A673 (cell line): ENCODE measurements at regions not wholly inside any gene's neighbourhood (a gene's known extent, or its start where the extent isn't known, plus 50 kb on each side); places are given as distances from the start of the nearest gene placed in this dataset.
"Not testable (repeated sequence)": the region's sequence is repeated elsewhere in the genome, so short reads cannot be mapped to it uniquely, and the experiment has no call there.

ENCODE experiments used
- BruUV-seq: library from RNA; stranded (reverse); fragments of 400-500 nt; replicated peaks from 2 replicates; lab custom pipeline; 2021; lab: Mats Ljungman, UMichigan
- CTCF ChIA-PET: fragments of 300-600 bp; sonication (Branson Sonifier 250); formaldehyde crosslinking; loops from one replicate; lab custom pipeline; 2022; ENCODE audit warnings: antibody characterized with exemption; lab: Charles Lee
- POLR2A ChIA-PET: fragments of 300-600 bp; sonication (Branson Sonifier 250); formaldehyde crosslinking; loops from one replicate; lab custom pipeline; 2022; ENCODE audit warnings: antibody characterized with exemption; ENCODE audit not compliant: low non-redundant PET; lab: Charles Lee
- DNase-seq: peaks from one replicate; pipeline ENCODE4 v3.0.0-alpha.2; 2015; ENCODE audit warnings: low spot score
- H3K27ac ChIP-seq: fragments of 200-600 bp; sonication (generic); 2 replicates; pipeline ENCODE4 v1.5.1; 2016; ENCODE audit warnings: mixed run types, low read depth, mild to moderate bottlenecking, mixed read lengths, antibody characterized with exemption, low read length; ENCODE audit not compliant: poor library complexity, severe bottlenecking
- H3K27me3 ChIP-seq: fragments of 200-600 bp; sonication (generic); replicated peaks from 2 replicates; pipeline ENCODE4 v1.6.1; 2017; ENCODE audit warnings: mixed run types, low read depth, mild to moderate bottlenecking, mixed read lengths, antibody characterized with exemption, low read length; ENCODE audit not compliant: insufficient read depth, poor library complexity
- H3K36me3 ChIP-seq: fragments of 200-600 bp; sonication (generic); 2 replicates; pipeline ENCODE4 v1.6.1; 2016; ENCODE audit warnings: mixed run types, mild to moderate bottlenecking, mixed read lengths, antibody characterized with exemption, low read length; ENCODE audit not compliant: insufficient read depth, poor library complexity, severe bottlenecking
- H3K4me1 ChIP-seq: fragments of 200-600 bp; sonication (generic); 2 replicates; pipeline ENCODE4 v1.6.1; 2017; ENCODE audit warnings: mixed run types, mild to moderate bottlenecking, mixed read lengths, antibody characterized with exemption, low read length; ENCODE audit not compliant: insufficient read depth, poor library complexity, severe bottlenecking
- H3K4me3 ChIP-seq: fragments of 200-600 bp; sonication (generic); 2 replicates; pipeline ENCODE4 v1.5.1; 2016; ENCODE audit warnings: low read depth, mixed run types, mild to moderate bottlenecking, mixed read lengths, low read length; ENCODE audit not compliant: poor library complexity, severe bottlenecking
- H3K9me3 ChIP-seq: fragments of 200-600 bp; sonication (generic); 2 replicates; pipeline ENCODE4 v1.6.1; 2016; ENCODE audit warnings: mixed run types, low read depth, mild to moderate bottlenecking, mixed read lengths, antibody characterized with exemption, low read length; ENCODE audit not compliant: poor library complexity, severe bottlenecking
- CTCF ChIP-seq: fragments of 300-800, 200-600 bp; sonication (generic); conservative IDR thresholded peaks from 2 replicates; pipeline ENCODE4 v1.5.1; 2017; ENCODE audit warnings: low read depth, mild to moderate bottlenecking, antibody characterized with exemption, low read length, moderate library complexity, mixed read lengths
- EZH2 ChIP-seq: fragments of 200-600 bp; sonication (generic); IDR thresholded peaks from 2 replicates; pipeline ENCODE4 v1.6.1; 2017; ENCODE audit warnings: borderline replicate concordance, low read depth, mild to moderate bottlenecking, mixed read lengths, antibody characterized with exemption, low read length; ENCODE audit not compliant: poor library complexity, severe bottlenecking
- intact Hi-C: fragments of 100-400 bp; cut with micrococcal nuclease; formaldehyde crosslinking; loops from one replicate; pipeline ENCODE4 v1.10.0; 2022; ENCODE audit not compliant: unreplicated experiment

- Histone ChIP-seq H3K27me3 (no peaks in the 10 kb centered on the region), H3K36me3 (no peaks in the 10 kb centered on the region), H3K4me1 (no peaks in the 10 kb centered on the region), H3K9me3 (no peaks in the 10 kb centered on the region), H3K4me3 (no peak overlapping the region), H3K27ac (no peak overlapping the region)
- ChIA-PET CTCF (no interaction called here), POLR2A (no interaction called here)
- TF ChIP-seq CTCF (no peak), EZH2 (no peak)
- no TSS peak for BruUV-seq
- intact Hi-C loops = no loop called here
- DNase-seq = no peak
These were observed 132.6 kb downstream of the AKR1D1 start for GRCh38 chr7:138208864-138209263.

GRCh38 chr7:138212314-138212713 lies 136.1 kb downstream of the AKR1D1 start:
- ChIA-PET CTCF (no interaction called here), POLR2A (no interaction called here)
- Histone ChIP-seq H3K36me3 (no peaks in the 10 kb centered on the region), H3K27ac (no peak overlapping the region), H3K27me3 (no peaks in the 10 kb centered on the region), H3K9me3 (no peaks in the 10 kb centered on the region), H3K4me3 (no peak overlapping the region), H3K4me1 (no peaks in the 10 kb centered on the region)
- TF ChIP-seq EZH2 (no peak), CTCF (no peak)
- DNase-seq = no peak
- no TSS peak for BruUV-seq
- intact Hi-C loops = no loop called here

- CTCF ChIA-PET = no interaction called here
- BruUV-seq = no TSS peak
- TF ChIP-seq CTCF = no peak
- no peak for TF ChIP-seq EZH2
These were observed 138.7 kb downstream of the AKR1D1 start for GRCh38 chr7:138214926-138215325.

GRCh38 chr7:138220321-138220720 lies 144.1 kb downstream of the AKR1D1 start:
- CTCF ChIA-PET, intact Hi-C loops, DNase-seq, BruUV-seq, H3K27ac ChIP-seq, H3K36me3 ChIP-seq, H3K4me1 ChIP-seq, H3K27me3 ChIP-seq, H3K4me3 ChIP-seq, POLR2A ChIA-PET, H3K9me3 ChIP-seq: not testable (repeated sequence)

More at GRCh38 chr7:138214926-138215325, 138.7 kb downstream of the AKR1D1 start:
- no peaks in the 10 kb centered on the region for H3K36me3 ChIP-seq
- H3K4me3 ChIP-seq = no peak overlapping the region
- no peaks in the 10 kb centered on the region for H3K9me3 ChIP-seq
- no peaks in the 10 kb centered on the region for H3K4me1 ChIP-seq
- DNase-seq = no peak
- POLR2A ChIA-PET = no interaction called here
- H3K27me3 ChIP-seq = no peaks in the 10 kb centered on the region
- no peak overlapping the region for H3K27ac ChIP-seq
- intact Hi-C loops = no loop called here

- intact Hi-C loops, CTCF ChIA-PET, H3K4me1 ChIP-seq, H3K36me3 ChIP-seq, H3K27me3 ChIP-seq, H3K27ac ChIP-seq, DNase-seq, H3K4me3 ChIP-seq, H3K9me3 ChIP-seq, BruUV-seq, POLR2A ChIA-PET: not testable (repeated sequence)
These were observed 145.1 kb downstream of the AKR1D1 start for GRCh38 chr7:138221388-138221787.
